ENCODE measurements at regions not wholly inside any gene's neighbourhood (a gene's known extent, or its start where the extent isn't known, plus 50 kb on each side); places are given as distances from the start of the nearest gene placed in this dataset.

- no peak for DNase-seq
Observed at GRCh38 chr17:72430611-72431432, 310.0 kb downstream of the SOX9 start.

- no peak for DNase-seq
Observed at GRCh38 chr17:72432143-72432621, 311.4 kb downstream of the SOX9 start.

GRCh38 chr17:72432881-72433280 lies 312.1 kb downstream of the SOX9 start:
- no peak for DNase-seq

- no peak for DNase-seq
Observed at GRCh38 chr17:72433797-72434196, 313.0 kb downstream of the SOX9 start.

- DNase-seq = no peak
Observed at GRCh38 chr17:72434581-72434980, 313.8 kb downstream of the SOX9 start.

- DNase-seq = no peak
Observed at GRCh38 chr17:72434991-72435618, 314.3 kb downstream of the SOX9 start.

- DNase-seq = no peak
Observed at GRCh38 chr17:72438783-72439182, 318.0 kb downstream of the SOX9 start.

- no peak for DNase-seq
Observed at GRCh38 chr17:72439893-72440502, 319.2 kb downstream of the SOX9 start.

- DNase-seq = no peak
Observed at GRCh38 chr17:72440961-72441360, 320.1 kb downstream of the SOX9 start.

GRCh38 chr17:72441909-72442308 lies 321.1 kb downstream of the SOX9 start:
- DNase-seq = no peak

GRCh38 chr17:72444517-72445054 lies 323.8 kb downstream of the SOX9 start:
- DNase-seq = no peak

GRCh38 chr17:72445055-72445991 lies 324.5 kb downstream of the SOX9 start:
- no peak for DNase-seq

GRCh38 chr17:72446118-72446517 lies 325.3 kb downstream of the SOX9 start:
- no peak for DNase-seq

GRCh38 chr17:72446525-72447250 lies 325.9 kb downstream of the SOX9 start:
- no peak for DNase-seq

- DNase-seq = no peak
Observed at GRCh38 chr17:72447251-72447640, 326.4 kb downstream of the SOX9 start.

- DNase-seq = no peak
Observed at GRCh38 chr17:72448019-72448418, 327.2 kb downstream of the SOX9 start.

GRCh38 chr17:72452286-72453173 lies 331.7 kb downstream of the SOX9 start:
- no peak for DNase-seq

- no peak for DNase-seq
Observed at GRCh38 chr17:72454342-72454741, 333.5 kb downstream of the SOX9 start.

- no peak for DNase-seq
Observed at GRCh38 chr17:72455562-72455961, 334.7 kb downstream of the SOX9 start.

GRCh38 chr17:72456075-72456474 lies 335.3 kb downstream of the SOX9 start:
- no peak for DNase-seq

GRCh38 chr17:72457712-72458111 lies 336.9 kb downstream of the SOX9 start:
- DNase-seq = no peak
